ENCODE measurements at regions not wholly inside any gene's neighbourhood (a gene's known extent, or its start where the extent isn't known, plus 50 kb on each side); places are given as distances from the start of the nearest gene placed in this dataset.

- H3K36me3 ChIP-seq: no peaks in the 10 kb centered on the region
- no peaks in the 10 kb centered on the region for H3K9me3 ChIP-seq (replicated peaks)
- intact Hi-C loops (cut with micrococcal nuclease): no loop called here
- H3K27ac ChIP-seq (replicated peaks): no peak overlapping the region
- no peak for DNase-seq
- H3K4me3 ChIP-seq: no peak overlapping the region
- H3K27me3 ChIP-seq (ENCODE audit: low read depth): peaks cover 98% of the 10 kb centered on the region
- H3K4me1 ChIP-seq: peaks cover 10% of the 10 kb centered on the region
- TF ChIP-seq, protein P1, sequence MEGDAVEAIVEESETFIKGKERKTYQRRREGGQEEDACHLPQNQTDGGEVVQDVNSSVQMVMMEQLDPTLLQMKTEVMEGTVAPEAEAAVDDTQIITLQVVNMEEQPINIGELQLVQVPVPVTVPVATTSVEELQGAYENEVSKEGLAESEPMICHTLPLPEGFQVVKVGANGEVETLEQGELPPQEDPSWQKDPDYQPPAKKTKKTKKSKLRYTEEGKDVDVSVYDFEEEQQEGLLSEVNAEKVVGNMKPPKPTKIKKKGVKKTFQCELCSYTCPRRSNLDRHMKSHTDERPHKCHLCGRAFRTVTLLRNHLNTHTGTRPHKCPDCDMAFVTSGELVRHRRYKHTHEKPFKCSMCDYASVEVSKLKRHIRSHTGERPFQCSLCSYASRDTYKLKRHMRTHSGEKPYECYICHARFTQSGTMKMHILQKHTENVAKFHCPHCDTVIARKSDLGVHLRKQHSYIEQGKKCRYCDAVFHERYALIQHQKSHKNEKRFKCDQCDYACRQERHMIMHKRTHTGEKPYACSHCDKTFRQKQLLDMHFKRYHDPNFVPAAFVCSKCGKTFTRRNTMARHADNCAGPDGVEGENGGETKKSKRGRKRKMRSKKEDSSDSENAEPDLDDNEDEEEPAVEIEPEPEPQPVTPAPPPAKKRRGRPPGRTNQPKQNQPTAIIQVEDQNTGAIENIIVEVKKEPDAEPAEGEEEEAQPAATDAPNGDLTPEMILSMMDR (IDR thresholded peaks at IDR 0.05; ENCODE audit: borderline replicate concordance): no peak
Observed at GRCh38 chr6:28653876-28654275, 128.2 kb downstream of the GPX5 start.

- no peak for DNase-seq
- Histone ChIP-seq H3K9me3 (replicated peaks) (no peaks in the 10 kb centered on the region), H3K4me1 (peaks cover 10% of the 10 kb centered on the region), H3K36me3 (no peaks in the 10 kb centered on the region), H3K4me3 (no peak overlapping the region), H3K27me3 (ENCODE audit: low read depth) (peaks cover 98% of the 10 kb centered on the region), H3K27ac (replicated peaks) (no peak overlapping the region)
- TF ChIP-seq, protein P1 (IDR thresholded peaks at IDR 0.05; ENCODE audit: borderline replicate concordance): no peak
- intact Hi-C loops (cut with micrococcal nuclease): no loop called here
Observed at GRCh38 chr6:28655164-28655563, 129.5 kb downstream of the GPX5 start.

DNA sequence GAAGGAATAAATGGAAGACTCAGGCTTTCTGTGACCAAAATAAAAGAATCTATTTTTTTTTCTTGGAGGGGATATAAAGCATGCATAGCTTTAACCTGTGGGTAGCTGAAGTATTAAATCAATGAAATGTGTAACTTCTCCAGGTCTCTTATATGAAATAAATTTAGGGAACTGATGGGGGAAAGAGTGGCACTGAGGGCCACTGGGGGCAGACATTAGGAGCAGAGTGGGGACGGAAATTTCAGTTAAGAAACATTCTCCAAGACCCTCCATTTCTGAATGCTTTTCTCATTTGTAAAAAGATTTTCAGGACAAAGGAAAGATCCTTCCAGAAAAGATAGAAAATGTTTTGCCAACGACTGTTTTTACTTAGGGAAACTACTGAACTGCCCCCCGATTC lies 131.0 kb downstream of the GPX5 start:
- Histone ChIP-seq H3K4me3 (peak overlapping the region; percentile 58), H3K27me3 (ENCODE audit: low read depth) (peaks cover 98% of the 10 kb centered on the region)
- intact Hi-C loops (cut with micrococcal nuclease): no loop called here

DNA sequence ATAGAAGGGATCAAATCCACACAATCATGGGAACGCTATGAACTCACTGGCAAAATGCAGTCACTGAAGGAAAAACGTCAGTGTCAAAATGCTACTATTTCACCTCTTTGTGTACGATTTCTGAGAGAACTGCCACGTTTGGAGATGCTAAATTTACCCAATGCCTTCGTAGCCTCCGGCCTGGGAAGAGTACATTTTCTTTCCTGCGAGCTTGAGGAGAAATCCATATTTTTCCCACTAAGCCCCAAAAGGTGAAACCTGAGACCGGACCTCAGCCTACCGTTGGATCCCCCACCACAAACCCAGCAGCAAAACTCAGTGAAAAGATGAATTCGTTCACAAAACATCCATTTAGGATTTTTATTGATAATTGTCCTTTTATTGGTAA lies 131.7 kb downstream of the GPX5 start:
- peaks cover 98% of the 10 kb centered on the region for H3K27me3 ChIP-seq (ENCODE audit: low read depth)
- H3K9me3 ChIP-seq (replicated peaks): no peaks in the 10 kb centered on the region
- peak overlapping the region; percentile 58 for H3K4me3 ChIP-seq
- intact Hi-C loops (cut with micrococcal nuclease): no loop called here
- no peak for DNase-seq
- no peaks in the 10 kb centered on the region for H3K36me3 ChIP-seq
- peaks cover 10% of the 10 kb centered on the region for H3K4me1 ChIP-seq
- H3K27ac ChIP-seq (replicated peaks): no peak overlapping the region
- TF ChIP-seq, protein P1 (IDR thresholded peaks at IDR 0.05; ENCODE audit: borderline replicate concordance): no peak

More for the DNA sequence above, 131.0 kb downstream of the GPX5 start:
- Histone ChIP-seq H3K4me1 (peaks cover 10% of the 10 kb centered on the region), H3K36me3 (no peaks in the 10 kb centered on the region), H3K9me3 (replicated peaks) (no peaks in the 10 kb centered on the region), H3K27ac (replicated peaks) (no peak overlapping the region)
- DNase-seq: no peak
- TF ChIP-seq, protein P1 (IDR thresholded peaks at IDR 0.05; ENCODE audit: borderline replicate concordance): no peak

DNA sequence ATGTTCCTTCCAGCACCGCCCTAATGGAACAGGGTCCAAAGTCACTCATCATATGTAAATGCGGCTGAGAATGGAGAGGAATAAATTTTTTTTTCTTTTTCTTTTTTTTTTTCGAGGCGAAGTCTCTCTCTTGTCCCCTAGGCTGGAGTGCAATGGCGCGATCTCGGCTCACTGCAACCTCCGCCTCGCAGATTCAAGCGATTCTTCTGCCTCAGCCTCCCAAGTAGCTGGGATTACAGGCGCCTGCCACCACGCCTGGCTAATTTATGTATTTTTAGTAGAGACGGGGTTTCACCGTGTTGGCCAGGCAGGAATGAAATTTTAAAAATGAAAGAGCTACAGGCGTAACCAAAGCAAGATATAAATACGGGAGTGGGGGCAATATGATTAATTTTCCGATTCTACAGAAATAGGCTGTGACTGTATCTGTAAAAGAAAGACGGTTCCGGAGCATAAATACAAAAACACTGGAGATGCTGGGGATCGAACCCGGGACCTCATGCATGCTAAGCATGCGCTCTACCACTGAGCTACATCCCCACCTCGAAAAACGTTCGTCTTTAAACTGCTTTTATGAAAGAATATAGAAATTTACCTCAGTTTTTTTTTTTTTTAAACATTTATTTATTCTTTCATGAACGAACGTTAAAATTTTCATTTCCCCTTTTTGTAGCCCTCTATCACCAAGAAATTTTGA lies 132.2 kb downstream of the GPX5 start:
- intact Hi-C loops (cut with micrococcal nuclease): no loop called here
- Histone ChIP-seq H3K4me1 (peaks cover 10% of the 10 kb centered on the region), H3K9me3 (replicated peaks) (no peaks in the 10 kb centered on the region), H3K36me3 (no peaks in the 10 kb centered on the region), H3K4me3 (peak overlapping the region; percentile 58), H3K27ac (replicated peaks) (no peak overlapping the region), H3K27me3 (ENCODE audit: low read depth) (peaks cover 100% of the 10 kb centered on the region)
- TF ChIP-seq, protein P1 (IDR thresholded peaks at IDR 0.05; ENCODE audit: borderline replicate concordance): no peak
- DNase-seq: no peak

Measured in left ventricle myocardium inferior (tissue), 1 donor.